ENCODE measurements at regions not wholly inside any gene's neighbourhood (a gene's known extent, or its start where the extent isn't known, plus 50 kb on each side); places are given as distances from the start of the nearest gene placed in this dataset.

DNA sequence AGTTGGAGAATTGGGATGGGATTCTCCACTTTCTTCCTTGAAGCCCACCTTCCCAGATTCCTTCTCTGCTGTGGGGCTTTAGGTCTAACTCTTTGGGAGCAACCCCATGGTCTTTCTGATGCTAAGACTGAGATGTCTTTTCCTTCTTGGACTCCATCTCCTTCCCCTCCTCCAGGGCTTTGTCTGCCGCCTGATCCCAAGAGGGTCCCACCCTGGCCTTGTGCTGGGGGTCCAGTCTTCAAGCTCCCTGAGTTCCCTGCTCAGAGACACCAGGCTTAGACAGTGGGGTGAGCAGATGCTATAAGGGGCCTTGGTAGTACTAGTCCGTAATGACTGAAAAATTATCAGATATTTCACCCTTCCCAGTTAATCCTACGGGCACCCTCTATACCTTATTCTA lies 150.5 kb downstream of the PTPN20 start:
- no peaks in the 10 kb centered on the region for H3K9me3 Mint-ChIP-seq
- H3K27me3 Mint-ChIP-seq (ENCODE audit: low read depth) = peaks cover 22% of the 10 kb centered on the region
- no peaks in the 10 kb centered on the region for H3K36me3 Mint-ChIP-seq (ENCODE audit: low read depth)
- H3K4me3 Mint-ChIP-seq = no peak overlapping the region
- H3K27ac Mint-ChIP-seq = peak overlapping the region in 1 of 3 experiments; percentile 73
- H3K4me1 Mint-ChIP-seq = peaks cover 31% of the 10 kb centered on the region
- TF ChIP-seq, protein P1, sequence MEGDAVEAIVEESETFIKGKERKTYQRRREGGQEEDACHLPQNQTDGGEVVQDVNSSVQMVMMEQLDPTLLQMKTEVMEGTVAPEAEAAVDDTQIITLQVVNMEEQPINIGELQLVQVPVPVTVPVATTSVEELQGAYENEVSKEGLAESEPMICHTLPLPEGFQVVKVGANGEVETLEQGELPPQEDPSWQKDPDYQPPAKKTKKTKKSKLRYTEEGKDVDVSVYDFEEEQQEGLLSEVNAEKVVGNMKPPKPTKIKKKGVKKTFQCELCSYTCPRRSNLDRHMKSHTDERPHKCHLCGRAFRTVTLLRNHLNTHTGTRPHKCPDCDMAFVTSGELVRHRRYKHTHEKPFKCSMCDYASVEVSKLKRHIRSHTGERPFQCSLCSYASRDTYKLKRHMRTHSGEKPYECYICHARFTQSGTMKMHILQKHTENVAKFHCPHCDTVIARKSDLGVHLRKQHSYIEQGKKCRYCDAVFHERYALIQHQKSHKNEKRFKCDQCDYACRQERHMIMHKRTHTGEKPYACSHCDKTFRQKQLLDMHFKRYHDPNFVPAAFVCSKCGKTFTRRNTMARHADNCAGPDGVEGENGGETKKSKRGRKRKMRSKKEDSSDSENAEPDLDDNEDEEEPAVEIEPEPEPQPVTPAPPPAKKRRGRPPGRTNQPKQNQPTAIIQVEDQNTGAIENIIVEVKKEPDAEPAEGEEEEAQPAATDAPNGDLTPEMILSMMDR (IDR thresholded peaks at IDR 0.05; ENCODE audit: unreplicated experiment in 3 of 3) = no peak

DNA sequence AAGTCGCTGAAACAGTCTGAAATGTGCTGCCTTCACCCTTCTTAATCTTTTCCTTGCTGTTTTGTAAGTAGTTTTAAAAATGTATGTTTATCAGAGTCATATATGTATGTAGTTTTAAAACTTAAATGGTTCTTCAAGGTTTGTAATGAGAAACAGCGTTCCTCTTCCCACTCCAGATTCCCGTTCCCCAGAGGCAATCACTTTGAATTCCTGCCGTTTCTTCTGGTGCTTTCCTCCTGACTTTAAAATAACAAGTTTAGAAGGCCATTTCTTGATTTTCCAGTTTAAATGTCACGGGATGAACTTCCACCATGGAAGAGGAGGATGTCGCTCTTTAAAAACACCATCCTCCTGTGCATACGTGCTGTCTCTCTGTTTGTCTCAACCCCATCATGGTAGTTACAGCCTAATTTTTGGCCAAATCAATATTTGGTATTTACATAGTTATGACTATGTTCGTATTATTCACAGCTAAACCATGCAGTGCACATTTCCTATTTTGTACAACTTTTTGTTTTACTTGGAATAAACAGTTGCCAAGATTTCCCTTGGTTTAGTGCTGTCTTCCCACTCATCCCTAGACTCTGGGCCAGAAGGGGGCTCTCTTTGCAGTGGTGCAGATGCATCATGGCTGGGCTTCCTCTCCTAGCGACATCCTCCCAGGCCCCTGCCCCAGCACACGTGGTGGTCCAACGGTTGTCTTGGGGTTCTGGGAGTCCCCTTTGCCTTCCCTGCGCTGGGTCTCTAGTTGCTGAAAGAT lies 151.4 kb downstream of the PTPN20 start:
- Mint-ChIP-seq H3K9me3 (no peaks in the 10 kb centered on the region), H3K27me3 (ENCODE audit: low read depth) (peaks cover 27% of the 10 kb centered on the region), H3K4me1 (peaks cover 31% of the 10 kb centered on the region), H3K36me3 (ENCODE audit: low read depth) (no peaks in the 10 kb centered on the region), H3K27ac (peak overlapping the region in 1 of 3 experiments; percentile 73), H3K4me3 (no peak overlapping the region)
- TF ChIP-seq, protein P1 (IDR thresholded peaks at IDR 0.05; ENCODE audit: unreplicated experiment in 3 of 3) = no peak

GRCh38 chr10:47063858-47064257 lies 152.6 kb downstream of the PTPN20 start:
- TF ChIP-seq, protein P1 (IDR thresholded peaks at IDR 0.05; ENCODE audit: unreplicated experiment in 3 of 3) = no peak
- Mint-ChIP-seq H3K4me3 (no peak overlapping the region), H3K4me1 (peaks cover 27% of the 10 kb centered on the region), H3K36me3 (ENCODE audit: low read depth) (no peaks in the 10 kb centered on the region), H3K27ac (no peak overlapping the region), H3K9me3 (no peaks in the 10 kb centered on the region), H3K27me3 (ENCODE audit: low read depth) (peaks cover 19% of the 10 kb centered on the region)

DNA sequence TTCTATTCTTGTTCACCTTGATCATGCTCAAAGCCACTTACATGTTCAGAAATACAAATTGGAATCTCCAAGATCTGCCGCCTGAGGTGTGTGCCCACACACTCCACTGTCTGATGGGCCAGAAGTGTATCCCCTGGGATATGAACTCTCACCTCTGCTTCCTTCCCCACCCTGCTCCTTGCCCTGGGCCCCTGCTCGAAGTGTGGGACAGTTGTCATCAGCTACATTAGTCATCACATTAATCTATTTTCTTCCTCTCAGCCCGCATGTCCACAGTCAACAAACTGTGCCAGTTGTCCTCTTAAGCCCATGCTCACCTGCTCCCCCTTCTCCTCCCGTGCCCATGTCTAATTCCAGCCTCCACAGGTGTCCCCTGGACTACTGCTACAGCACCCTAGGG lies 154.7 kb downstream of the PTPN20 start:
- no peak overlapping the region for H3K4me3 Mint-ChIP-seq
- no peak overlapping the region for H3K27ac Mint-ChIP-seq
- H3K9me3 Mint-ChIP-seq = no peaks in the 10 kb centered on the region
- TF ChIP-seq, protein P1 (IDR thresholded peaks at IDR 0.05; ENCODE audit: unreplicated experiment in 3 of 3) = no peak
- H3K36me3 Mint-ChIP-seq (ENCODE audit: low read depth) = no peaks in the 10 kb centered on the region
- H3K27me3 Mint-ChIP-seq (ENCODE audit: low read depth) = peaks cover 11% of the 10 kb centered on the region
- peaks cover 20% of the 10 kb centered on the region for H3K4me1 Mint-ChIP-seq

DNA sequence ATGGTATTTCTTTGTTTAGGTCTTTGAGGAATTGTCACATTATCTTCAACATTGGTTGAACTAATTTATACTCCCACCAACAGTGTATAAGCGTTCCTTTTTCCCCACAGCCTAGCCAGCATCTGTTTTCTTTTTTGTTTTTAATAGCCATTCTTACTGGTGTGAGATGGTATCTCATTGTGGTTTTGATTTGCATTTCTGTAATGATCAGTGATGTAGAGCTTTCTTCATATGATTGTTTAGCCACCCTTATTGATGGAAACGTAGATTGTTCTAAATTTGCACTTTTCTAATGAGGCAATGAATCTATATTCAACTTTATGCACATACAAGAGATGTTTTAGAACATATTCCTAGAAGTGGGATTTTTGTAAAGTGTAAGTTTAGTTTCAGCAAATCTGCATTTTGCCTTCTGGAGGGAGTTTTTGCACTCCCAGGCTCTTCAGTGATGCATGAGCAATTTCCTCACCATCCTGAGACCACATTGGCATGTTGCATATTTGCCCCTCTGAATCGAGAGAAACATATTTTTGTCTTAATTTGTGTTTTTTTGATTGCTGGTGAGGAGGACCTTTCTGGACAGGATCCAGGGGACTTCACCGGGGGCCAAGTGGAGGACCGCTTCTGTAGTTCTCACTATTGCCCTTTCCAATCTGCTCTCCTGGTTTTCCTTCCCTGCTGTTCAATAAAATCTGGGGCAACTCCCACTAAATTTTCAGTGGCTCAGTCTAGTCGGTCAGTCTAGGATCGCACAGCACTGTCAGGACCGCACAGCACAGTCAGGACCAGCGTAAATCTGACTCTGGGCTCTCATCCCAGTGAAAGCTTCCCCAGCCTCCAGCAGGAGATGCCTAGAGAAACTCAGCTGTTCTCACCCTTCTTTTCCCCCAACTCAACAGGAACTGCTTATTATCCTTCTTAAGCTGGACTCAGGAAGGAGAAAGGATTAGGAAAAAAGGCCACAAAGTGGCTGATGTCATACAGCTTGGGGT lies 157.0 kb downstream of the PTPN20 start:
- TF ChIP-seq, protein P1 (IDR thresholded peaks at IDR 0.05; ENCODE audit: unreplicated experiment in 3 of 3) = no peak
- Mint-ChIP-seq H3K4me3 (no peak overlapping the region), H3K36me3 (ENCODE audit: low read depth) (no peaks in the 10 kb centered on the region), H3K27ac (no peak overlapping the region), H3K27me3 (ENCODE audit: low read depth) (peaks cover 7% of the 10 kb centered on the region), H3K9me3 (no peaks in the 10 kb centered on the region), H3K4me1 (peaks cover 10% of the 10 kb centered on the region)
